Retinal pigment epithelial cell (primary cell): ENCODE measurements at regions not wholly inside any gene's neighbourhood (a gene's known extent, or its start where the extent isn't known, plus 50 kb on each side); places are given as distances from the start of the nearest gene placed in this dataset.

Experiments used
- DNase-seq: peaks from one replicate; pipeline ENCODE4 v3.0.0-alpha.2; 2010; ENCODE audit warnings: low read depth
- H3K4me3 ChIP-seq: 2 replicates; pipeline ENCODE4 v1.5.1; 2011; ENCODE audit warnings: mild to moderate bottlenecking, low read length, control low read depth, moderate library complexity
- TF ChIP-seq, protein P1 (sequence below): conservative IDR thresholded peaks from 2 replicates; pipeline ENCODE4 v1.5.1; 2011; ENCODE audit warnings: low read depth, low read length, control low read depth, inconsistent platforms

DNA sequence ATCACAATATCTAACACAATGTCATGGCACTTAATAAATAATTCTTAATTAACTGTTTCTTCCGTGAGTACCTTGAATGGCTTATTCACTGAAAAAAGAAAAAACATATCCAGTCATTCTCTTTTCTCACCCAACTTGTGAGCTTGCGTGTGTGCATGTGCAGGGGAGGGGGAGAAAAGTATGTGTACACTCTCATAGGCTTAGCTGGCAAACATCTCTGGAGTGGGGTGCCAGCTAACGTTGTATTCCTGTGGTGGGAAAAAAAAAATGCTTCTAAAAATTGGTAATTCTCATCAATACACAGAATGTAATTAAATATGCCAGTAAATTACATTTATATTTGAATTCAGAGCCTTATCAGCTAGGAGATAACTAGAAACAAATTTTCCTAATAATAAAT, 291.9 kb upstream of the NOX3 start:
- H3K4me3 ChIP-seq = no peak overlapping the region
- no peak for DNase-seq
- TF ChIP-seq, protein P1, sequence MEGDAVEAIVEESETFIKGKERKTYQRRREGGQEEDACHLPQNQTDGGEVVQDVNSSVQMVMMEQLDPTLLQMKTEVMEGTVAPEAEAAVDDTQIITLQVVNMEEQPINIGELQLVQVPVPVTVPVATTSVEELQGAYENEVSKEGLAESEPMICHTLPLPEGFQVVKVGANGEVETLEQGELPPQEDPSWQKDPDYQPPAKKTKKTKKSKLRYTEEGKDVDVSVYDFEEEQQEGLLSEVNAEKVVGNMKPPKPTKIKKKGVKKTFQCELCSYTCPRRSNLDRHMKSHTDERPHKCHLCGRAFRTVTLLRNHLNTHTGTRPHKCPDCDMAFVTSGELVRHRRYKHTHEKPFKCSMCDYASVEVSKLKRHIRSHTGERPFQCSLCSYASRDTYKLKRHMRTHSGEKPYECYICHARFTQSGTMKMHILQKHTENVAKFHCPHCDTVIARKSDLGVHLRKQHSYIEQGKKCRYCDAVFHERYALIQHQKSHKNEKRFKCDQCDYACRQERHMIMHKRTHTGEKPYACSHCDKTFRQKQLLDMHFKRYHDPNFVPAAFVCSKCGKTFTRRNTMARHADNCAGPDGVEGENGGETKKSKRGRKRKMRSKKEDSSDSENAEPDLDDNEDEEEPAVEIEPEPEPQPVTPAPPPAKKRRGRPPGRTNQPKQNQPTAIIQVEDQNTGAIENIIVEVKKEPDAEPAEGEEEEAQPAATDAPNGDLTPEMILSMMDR = no peak

DNA sequence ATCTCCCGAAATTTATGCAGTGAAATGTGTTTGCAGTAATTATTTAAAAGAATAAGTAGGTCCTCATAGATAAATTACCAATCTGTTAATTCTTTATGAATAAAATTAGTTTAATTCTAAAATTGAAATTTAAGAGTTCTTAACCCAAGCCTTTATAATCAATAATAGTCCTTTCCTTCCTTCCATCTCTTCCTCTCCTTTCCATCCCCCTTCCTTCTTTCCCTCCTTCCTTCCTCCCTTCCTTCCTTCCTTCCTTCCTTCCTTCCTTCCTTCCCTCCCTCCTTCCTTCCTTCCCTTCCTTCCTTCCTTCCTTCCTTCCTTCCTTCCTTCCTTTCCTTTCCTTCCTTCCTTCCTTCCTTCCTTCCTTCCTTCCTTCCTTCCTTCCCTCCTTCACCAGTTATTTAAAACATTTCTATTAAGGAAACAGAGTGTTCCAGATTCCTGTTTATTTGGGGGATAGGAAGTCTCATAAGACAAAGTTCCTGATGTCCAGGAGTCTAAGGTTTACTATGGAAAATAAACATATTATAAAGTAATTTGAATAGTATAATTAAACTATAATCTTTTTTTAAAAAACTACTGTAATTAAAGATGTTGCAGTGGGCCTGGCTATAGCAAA, 285.3 kb upstream of the NOX3 start:
- TF ChIP-seq, protein P1 = no peak
- no peak overlapping the region for H3K4me3 ChIP-seq
- DNase-seq = no peak

DNA sequence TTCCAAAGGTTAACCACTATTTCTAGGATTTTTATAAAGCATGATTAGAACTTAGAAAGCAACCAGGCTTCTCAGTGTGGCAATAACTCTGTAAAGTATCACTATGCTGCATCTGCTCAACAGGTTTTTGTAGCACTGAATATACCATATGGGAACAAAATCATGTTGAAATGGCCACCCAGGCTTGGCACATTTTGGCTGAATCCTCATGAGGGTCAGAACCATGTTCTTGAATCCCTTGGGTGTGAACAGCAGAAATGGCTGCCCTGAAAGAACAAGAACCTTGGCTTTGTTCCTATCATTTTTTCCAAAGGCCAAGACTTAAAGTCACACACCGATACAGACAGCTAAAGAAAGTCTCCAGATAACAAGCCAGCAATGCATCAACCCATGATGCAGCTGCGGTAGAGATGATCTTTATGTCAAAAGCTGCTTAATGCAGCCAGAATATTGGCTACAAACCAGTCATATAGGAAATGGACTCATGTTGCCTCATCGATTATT, 283.0 kb upstream of the NOX3 start:
- TF ChIP-seq, protein P1 = no peak
- no peak overlapping the region for H3K4me3 ChIP-seq
- no peak for DNase-seq

DNA sequence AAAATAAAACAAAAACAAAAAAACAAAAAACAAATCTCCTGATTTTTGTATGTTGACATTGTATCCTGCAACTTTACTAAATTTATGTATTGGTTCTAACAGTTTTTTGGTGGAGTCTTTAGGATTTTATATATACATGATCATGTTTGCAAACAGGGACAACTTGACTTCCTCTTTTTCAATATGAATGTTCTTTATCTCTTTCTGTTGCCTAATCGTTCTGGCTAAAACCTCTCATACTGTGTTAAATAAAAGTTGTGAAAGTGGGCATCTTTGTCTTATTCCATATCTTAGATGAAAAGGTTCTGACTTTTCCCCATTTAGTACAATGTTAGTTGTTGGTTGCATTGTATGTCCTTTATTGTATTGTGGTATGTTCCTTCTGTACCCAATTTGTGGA, 261.7 kb upstream of the NOX3 start:
- no peak for DNase-seq
- TF ChIP-seq, protein P1 = no peak
- H3K4me3 ChIP-seq = no peak overlapping the region

DNA sequence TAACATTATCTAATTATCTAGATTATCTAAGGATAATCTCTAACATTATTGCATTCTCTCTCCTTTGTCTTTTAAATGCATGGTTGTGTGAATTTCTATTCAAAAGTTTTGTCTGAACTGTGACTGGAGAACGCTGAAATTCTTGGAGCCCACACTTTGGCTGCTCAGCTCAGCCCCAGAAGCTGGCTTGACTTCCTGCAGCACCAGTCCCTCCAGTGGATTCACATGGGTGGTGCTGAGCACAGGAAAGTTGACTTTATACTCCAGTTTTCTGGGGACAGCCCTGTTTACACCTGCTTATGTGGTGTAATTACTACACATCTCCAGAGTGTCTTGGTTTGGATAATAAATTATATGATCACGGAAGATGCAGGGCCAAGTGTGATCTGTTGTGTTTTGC, 255.1 kb upstream of the NOX3 start:
- TF ChIP-seq, protein P1 = no peak
- no peak for DNase-seq
- H3K4me3 ChIP-seq = no peak overlapping the region

DNA sequence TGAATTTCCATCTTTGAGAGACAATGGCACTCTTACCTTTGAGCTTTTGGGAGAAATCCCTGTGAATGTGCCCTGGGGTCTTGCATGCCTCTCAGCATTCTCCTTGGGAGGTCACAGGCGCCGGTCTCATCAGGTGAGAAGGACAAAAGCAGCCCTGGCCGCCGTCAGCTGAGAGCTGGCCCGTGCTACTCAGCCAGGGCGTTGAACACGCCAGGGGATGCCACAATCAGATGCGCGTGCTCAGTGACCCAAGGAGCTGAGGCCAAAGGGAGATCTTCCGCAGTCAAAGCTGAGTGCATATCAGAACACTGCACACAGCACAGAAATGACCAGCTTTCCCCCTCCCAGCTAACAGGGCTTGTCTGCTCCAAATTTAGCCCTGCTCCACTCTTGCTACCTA, 253.6 kb upstream of the NOX3 start:
- H3K4me3 ChIP-seq = no peak overlapping the region
- TF ChIP-seq, protein P1 = no peak
- DNase-seq = no peak

DNA sequence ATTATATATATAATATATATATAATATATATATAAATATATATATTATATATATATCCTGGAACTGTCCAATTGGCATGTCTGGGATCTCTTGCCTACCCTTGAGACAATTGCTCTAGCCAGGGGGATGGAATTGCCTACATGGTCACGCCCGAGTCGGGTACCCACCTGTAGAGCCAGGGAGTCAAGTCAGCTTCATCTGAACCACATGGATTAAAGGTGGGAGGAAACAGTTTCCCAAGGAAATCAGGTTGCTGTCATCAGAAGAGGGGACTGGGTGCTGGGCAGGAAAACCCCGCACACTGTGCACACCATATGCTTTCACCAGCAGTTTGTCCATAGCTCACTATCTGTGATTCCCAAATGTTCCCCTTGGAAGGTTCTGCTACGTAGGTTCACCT, 252.5 kb upstream of the NOX3 start:
- TF ChIP-seq, protein P1 = no peak
- no peak for DNase-seq
- H3K4me3 ChIP-seq = no peak overlapping the region
